ENCODE measurements at regions not wholly inside any gene's neighbourhood (a gene's known extent, or its start where the extent isn't known, plus 50 kb on each side); places are given as distances from the start of the nearest gene placed in this dataset.

DNA sequence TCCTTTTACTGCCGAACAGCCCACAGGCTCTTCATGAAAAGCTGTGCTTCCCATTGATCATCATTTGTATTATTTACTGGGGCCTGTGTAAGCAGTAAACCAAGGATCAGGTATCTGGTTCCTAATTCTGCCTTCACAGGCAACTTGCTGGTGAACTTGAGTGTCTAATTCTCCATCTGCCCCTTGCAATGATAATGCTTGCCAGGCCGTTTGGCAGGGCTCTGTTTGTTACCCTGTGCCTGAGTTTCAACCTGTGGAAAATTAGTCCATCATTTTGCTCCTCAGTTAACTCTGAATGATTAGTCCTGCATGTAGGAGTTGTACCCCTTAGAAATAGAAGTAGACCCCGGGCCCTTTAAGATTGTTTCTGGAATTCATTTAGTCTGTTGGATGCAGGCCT is 298.4 kb upstream of the CADM1 start:
- TF ChIP-seq, protein P1, sequence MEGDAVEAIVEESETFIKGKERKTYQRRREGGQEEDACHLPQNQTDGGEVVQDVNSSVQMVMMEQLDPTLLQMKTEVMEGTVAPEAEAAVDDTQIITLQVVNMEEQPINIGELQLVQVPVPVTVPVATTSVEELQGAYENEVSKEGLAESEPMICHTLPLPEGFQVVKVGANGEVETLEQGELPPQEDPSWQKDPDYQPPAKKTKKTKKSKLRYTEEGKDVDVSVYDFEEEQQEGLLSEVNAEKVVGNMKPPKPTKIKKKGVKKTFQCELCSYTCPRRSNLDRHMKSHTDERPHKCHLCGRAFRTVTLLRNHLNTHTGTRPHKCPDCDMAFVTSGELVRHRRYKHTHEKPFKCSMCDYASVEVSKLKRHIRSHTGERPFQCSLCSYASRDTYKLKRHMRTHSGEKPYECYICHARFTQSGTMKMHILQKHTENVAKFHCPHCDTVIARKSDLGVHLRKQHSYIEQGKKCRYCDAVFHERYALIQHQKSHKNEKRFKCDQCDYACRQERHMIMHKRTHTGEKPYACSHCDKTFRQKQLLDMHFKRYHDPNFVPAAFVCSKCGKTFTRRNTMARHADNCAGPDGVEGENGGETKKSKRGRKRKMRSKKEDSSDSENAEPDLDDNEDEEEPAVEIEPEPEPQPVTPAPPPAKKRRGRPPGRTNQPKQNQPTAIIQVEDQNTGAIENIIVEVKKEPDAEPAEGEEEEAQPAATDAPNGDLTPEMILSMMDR (conservative IDR thresholded peaks at IDR 0.05; ENCODE audit: low read depth): no peak
- no peak for DNase-seq (ENCODE audit: low spot score)
- H3K27ac ChIP-seq: no peak overlapping the region
- CTCF ChIA-PET: no interaction called here
- POLR2A ChIA-PET (ENCODE audit: low non-redundant PET): no interaction called here

DNA sequence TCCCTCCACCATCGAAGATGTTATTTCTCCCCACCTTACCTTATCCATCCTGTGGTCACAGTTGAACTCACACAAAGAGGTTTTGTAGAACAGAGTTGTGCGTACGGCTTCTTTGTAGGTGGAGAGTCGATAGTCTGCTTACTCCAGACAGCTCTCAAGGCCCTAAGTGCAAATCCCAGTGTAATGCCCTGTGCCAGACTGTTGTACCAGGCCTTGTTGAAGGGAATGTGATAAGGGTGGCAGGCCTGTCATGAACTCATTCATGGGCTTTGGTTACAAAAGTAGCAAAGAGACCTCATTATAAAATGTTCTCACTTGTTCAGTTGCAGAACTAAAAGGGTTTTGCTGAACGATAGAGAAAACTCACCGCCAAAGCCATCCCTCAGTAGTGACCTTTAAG is 288.7 kb upstream of the CADM1 start:
- DNase-seq (ENCODE audit: low spot score): no peak
- H3K27ac ChIP-seq: no peak overlapping the region
- POLR2A ChIA-PET (ENCODE audit: low non-redundant PET): no interaction called here

DNA sequence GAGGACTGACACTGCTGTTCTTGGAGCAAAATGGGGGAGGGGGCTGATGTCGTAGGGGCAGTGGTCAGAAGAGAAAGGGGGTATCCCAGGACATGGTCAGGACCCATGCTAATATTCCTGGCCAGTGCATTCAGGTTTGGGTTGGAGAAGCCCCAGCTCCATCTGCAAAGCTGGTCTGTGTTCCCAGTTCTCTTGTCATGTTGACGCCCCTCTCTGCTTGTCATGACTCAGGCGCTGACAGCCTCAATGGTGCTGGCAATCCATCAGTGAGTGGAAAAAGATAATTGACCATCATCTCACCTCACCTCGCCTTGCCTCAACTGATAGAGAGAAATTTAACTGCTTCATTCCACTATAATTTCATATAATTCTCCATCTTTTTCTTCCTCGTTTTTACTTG is 283.1 kb upstream of the CADM1 start:
- no peak overlapping the region for H3K27ac ChIP-seq
- POLR2A ChIA-PET (ENCODE audit: low non-redundant PET): interaction anchor here (0.5 kb wide), 1 partner anchor 21 kb away, joined by 3 read pairs; no protein-coding TSS in a partner anchor
- TF ChIP-seq, protein P1 (conservative IDR thresholded peaks at IDR 0.05; ENCODE audit: low read depth): no peak
- no peak for DNase-seq (ENCODE audit: low spot score)
- CTCF ChIA-PET: no interaction called here

More for the DNA sequence above, 288.7 kb upstream of the CADM1 start:
- TF ChIP-seq, protein P1 (conservative IDR thresholded peaks at IDR 0.05; ENCODE audit: low read depth): no peak
- CTCF ChIA-PET: interaction anchor here (0.7 kb wide), 1 partner anchor 314 kb away, joined by 3 read pairs; no protein-coding TSS in a partner anchor

DNA sequence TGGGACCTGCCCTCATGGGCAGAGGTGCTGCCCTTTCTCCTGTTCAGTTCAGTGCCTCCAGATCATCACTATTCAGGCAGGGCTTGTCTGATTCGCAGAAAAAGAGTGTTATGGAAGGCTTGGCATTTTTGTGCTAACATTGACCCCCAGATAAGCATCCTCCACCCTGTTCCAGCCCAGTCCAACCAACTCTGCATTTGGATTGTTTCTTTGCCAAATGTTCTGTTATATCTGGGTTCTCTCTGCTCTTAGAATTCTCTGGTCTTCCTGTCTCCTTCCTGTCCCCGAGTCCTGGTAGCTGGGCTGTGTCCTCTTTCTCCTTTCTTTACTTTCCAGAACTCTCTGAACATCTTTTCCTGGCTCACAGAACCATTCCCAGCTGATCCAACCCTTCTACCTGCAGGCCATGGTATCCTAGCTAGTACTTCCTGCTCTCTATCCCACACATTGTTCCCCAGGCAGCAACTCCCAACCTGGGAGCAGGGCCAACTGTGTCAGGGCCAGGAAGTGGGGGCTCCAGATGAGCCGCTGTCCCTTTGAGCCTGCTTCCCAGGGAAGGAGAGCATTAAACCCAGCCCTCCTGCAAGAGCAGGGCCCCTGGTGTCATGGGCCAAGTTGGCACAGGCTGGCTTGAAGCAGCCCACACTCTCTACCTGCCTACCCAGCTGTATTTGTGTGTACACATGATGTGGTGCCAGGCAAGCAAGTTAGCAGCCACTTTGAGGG is 280.7 kb upstream of the CADM1 start:
- no peak overlapping the region for H3K27ac ChIP-seq
- TF ChIP-seq, protein P1 (conservative IDR thresholded peaks at IDR 0.05; ENCODE audit: low read depth): no peak
- POLR2A ChIA-PET (ENCODE audit: low non-redundant PET): no interaction called here
- DNase-seq (ENCODE audit: low spot score): no peak
- CTCF ChIA-PET: no interaction called here

DNA sequence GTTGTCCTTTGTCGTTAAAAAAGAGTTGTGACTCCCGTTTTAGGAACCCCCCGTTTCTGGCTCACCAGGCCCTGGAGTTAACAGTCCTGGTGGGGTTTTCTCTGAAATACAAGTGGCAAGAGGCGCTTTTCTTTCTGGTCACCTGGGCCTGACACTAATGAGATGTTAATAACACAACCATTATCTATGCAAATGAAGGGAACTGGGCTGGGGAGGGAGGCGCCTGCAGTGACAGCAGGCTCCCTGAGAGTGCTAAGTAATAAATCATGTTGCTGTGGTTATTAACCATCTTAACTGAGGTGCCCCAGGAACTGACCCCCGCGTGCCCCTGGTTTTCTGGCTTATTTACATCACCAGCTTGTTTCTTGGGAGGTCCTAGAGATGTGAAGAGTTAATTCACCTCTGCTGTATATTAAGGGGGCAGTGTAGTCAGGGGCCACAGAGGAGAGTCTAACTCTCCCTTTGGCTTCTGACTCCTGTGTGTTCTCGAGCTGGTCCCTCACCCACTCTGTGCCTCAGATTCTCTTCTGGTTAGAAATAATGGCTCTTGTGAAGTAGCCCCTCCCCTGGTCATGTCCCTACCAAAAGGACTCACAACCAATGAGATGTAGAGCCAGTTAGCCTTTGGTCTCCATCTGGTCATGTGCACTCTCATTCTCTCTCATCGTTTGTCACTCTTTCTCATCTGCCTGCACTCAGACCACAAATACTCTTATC is 276.6 kb upstream of the CADM1 start:
- no peak for DNase-seq (ENCODE audit: low spot score)
- ChIA-PET POLR2A (ENCODE audit: low non-redundant PET) (no interaction called here), CTCF (interaction anchor here (0.6 kb wide), 1 partner anchor 252 kb away, joined by 3 read pairs; no protein-coding TSS in a partner anchor)
- TF ChIP-seq, protein P1 (conservative IDR thresholded peaks at IDR 0.05; ENCODE audit: low read depth): no peak
- H3K27ac ChIP-seq: no peak overlapping the region

DNA sequence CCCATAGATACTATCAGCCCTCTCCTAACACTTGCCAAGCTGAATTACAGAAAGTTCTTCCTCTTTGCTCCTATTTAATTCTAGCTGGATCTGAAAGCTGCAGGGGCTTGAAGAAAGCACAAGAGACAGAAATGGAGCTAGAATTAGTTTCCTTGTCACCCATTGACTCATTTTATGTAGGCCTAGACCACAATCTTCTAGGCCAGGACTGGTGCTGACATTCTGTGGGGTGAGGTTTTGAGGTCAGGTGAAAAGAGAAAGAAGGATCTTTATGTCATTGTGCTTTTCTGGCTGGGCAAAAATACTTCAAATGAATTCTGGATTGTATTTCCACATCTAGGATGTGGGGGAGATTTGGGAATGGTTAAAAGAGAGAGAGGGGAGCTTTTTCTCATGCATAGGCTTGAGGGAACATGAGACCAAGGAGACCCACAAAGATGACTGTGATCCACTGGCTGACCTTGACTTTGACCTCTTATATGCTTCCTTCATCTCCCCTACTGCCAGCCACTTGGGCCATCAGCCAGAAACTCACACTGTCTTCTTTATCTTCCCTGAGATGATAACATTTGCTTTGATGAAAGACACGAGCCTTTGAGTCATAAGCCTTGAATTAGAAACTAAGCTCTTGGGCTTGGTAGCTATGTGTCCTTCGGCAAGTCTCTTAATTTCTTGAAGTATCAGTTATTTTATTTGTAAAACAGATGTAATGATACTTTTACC is 274.9 kb upstream of the CADM1 start:
- no peak overlapping the region for H3K27ac ChIP-seq
- CTCF ChIA-PET: no interaction called here
- POLR2A ChIA-PET (ENCODE audit: low non-redundant PET): no interaction called here
- TF ChIP-seq, protein P1 (conservative IDR thresholded peaks at IDR 0.05; ENCODE audit: low read depth): no peak
- DNase-seq (ENCODE audit: low spot score): no peak
